ENCODE measurements at regions not wholly inside any gene's neighbourhood (a gene's known extent, or its start where the extent isn't known, plus 50 kb on each side); places are given as distances from the start of the nearest gene placed in this dataset.

GRCh38 chr10:42932735-42933447, 144.0 kb upstream of the RET start:
- DNase-seq (ENCODE audit: low read depth): no peak

- no peak for DNase-seq (ENCODE audit: low read depth)
Measured at GRCh38 chr10:42933448-42934340, 143.2 kb upstream of the RET start.

- no peak for DNase-seq (ENCODE audit: low read depth)
Measured at GRCh38 chr10:42934351-42934811, 142.5 kb upstream of the RET start.

GRCh38 chr10:42934842-42935241, 142.0 kb upstream of the RET start:
- DNase-seq (ENCODE audit: low read depth): no peak

DNA sequence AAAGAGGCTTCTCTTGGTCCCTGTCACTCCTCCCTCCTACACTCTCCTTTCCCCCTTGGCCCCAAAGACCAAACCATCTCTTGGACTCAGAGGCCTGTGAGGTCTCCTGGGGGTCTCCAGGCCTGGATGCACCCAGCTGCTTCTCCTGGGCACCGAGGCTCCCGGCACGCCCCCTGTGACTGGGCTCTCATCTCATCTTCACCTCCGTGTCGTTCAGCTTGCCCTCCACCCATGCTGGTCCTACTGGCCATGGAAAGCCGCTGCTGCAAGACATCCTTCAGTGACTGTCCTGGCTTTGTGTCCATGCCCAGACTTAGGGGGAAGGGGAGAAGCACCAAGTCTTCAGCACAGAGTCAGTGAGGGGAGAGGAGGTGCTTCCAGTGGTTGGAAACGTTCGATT, 141.4 kb upstream of the RET start:
- DNase-seq (ENCODE audit: low read depth): no peak

DNA sequence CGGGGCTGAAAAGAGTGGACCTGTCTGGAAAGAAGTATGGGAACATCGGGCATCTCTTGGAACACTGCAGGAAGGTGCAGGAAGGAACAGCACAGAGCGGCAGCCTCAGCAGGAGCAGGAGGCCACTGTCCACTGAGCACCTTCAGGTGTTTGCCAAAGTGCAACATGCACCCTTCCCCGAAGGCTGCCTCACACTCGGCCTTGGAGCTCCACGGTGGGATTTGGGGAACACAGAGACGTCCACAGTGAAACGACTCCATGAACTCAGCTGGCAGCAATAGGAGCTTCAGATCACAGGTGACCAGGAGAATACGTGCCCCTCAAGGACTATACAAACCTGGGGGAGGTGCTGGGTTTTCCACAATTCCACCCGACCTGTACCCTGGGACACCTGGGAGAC, 140.3 kb upstream of the RET start:
- DNase-seq (ENCODE audit: low read depth): no peak

GRCh38 chr10:42937048-42937447, 139.8 kb upstream of the RET start:
- DNase-seq (ENCODE audit: low read depth): no peak

DNA sequence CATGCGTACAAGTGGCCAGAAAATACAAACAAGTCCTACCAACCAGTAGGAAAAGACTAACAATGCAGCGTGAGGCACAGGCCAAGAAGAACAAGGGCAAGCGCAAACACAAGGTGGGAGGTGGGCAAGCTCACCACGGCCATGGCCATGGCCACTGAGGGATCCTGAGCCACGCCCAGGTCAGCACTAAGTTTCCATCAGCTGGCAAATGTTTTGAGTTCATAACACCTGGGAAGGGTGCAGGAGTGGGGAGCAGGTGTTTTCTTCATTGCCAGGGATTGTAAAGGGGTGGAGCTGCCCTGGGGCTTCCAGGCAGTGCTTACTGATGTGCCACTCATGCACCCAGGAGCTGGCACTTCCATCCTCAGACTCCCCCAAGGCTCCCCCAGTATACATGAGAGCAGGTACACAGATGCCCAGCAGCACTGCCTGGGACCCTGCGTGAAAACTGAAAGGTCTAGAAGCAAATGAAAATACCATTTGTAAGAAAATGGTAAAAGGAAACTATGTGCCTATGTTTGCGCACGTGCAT, 139.2 kb upstream of the RET start:
- DNase-seq (ENCODE audit: low read depth): no peak

- DNase-seq (ENCODE audit: low read depth): no peak
Measured at GRCh38 chr10:42938351-42938750, 138.5 kb upstream of the RET start.

- no peak for DNase-seq (ENCODE audit: low read depth)
Measured at GRCh38 chr10:42939237-42939636, 137.6 kb upstream of the RET start.

GRCh38 chr10:42939685-42940366, 137.0 kb upstream of the RET start:
- DNase-seq (ENCODE audit: low read depth): no peak

- no peak for DNase-seq (ENCODE audit: low read depth)
Measured at GRCh38 chr10:42940487-42941294, 136.2 kb upstream of the RET start.

GRCh38 chr10:42941295-42941644, 135.6 kb upstream of the RET start:
- DNase-seq (ENCODE audit: low read depth): no peak

- no peak for DNase-seq (ENCODE audit: low read depth)
Measured at GRCh38 chr10:42941790-42942189, 135.1 kb upstream of the RET start.

DNA sequence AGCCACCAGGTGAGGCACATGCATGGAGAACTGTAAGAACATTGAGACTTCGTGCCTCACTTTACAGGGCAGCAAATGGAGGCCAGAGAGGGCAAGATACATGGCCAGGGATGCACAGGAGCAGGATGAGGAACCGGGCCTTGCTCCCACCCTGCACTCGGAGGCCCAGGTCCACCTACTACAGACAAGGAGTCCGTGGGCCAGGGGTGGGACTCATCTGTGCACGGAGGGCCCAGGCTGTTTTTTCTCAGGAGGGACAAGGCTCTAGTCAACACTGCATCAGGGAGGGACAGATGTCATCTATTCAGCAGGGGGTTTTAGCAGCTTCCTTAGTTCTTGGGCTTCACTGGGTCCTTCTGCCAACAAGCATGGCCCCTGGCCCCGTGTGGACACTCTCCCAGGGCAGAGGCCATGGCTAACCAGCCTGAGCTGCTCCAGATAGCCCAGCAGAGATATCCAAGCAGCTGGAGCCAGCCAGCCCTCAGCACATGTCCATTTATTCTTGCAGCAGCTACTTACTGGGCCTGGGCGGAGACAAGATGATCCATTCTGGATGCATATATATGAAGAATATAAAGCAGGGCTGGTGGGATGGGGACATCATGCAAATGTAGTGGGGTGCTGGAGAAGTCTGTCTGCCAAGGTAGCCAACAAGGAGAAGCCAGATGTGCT, 134.5 kb upstream of the RET start:
- no peak for DNase-seq (ENCODE audit: low read depth)

GRCh38 chr10:42943025-42943818, 133.6 kb upstream of the RET start:
- no peak for DNase-seq (ENCODE audit: low read depth)

DNA sequence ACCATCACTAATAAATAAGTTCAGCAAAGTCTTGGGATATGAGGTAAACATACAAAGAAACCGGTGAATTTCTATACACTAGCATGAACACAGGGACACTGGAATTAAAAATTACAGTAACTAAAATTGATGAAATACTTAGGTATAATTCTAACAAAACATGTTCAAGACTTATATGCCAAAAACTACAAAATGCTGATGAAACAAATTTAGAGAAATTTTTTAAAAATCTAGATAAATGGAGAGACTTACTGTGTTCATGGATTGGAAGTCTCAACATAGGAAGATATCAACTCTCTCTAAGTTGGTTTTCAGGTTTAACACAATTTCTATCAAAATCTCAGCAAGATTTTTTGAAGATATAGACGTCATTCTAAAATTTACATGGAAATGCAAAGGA, 128.8 kb upstream of the RET start:
- no peak for DNase-seq (ENCODE audit: low read depth)

DNA sequence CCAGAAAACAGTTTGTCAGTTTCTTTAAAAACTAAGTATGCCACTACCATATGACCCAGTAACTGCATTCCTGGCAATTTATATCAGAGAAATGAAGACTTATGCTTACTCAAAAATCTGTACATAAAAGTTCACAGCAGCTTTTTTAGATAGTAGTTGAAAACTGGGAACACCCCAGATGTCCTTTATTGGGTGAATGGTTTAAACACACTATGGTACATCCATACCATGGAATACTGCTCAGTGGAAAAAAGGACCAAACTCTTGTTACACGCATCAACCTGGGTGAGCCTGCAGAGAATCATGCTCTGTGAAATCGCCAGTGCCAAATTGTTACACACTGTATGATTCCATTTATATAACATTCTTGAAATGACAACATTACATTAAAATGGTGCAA, 127.6 kb upstream of the RET start:
- DNase-seq (ENCODE audit: low read depth): no peak

- no peak for DNase-seq (ENCODE audit: low read depth)
Measured at GRCh38 chr10:42950606-42951485, 126.0 kb upstream of the RET start.

All from HS-27A (cell line).